ENCODE measurements at regions not wholly inside any gene's neighbourhood (a gene's known extent, or its start where the extent isn't known, plus 50 kb on each side); places are given as distances from the start of the nearest gene placed in this dataset.
A peak's percentile ranks its signal among the peaks of the same experiment; 100 is the strongest.
"Not testable (repeated sequence)": the region's sequence is repeated elsewhere in the genome, so short reads cannot be mapped to it uniquely, and the experiment has no call there.

DNA sequence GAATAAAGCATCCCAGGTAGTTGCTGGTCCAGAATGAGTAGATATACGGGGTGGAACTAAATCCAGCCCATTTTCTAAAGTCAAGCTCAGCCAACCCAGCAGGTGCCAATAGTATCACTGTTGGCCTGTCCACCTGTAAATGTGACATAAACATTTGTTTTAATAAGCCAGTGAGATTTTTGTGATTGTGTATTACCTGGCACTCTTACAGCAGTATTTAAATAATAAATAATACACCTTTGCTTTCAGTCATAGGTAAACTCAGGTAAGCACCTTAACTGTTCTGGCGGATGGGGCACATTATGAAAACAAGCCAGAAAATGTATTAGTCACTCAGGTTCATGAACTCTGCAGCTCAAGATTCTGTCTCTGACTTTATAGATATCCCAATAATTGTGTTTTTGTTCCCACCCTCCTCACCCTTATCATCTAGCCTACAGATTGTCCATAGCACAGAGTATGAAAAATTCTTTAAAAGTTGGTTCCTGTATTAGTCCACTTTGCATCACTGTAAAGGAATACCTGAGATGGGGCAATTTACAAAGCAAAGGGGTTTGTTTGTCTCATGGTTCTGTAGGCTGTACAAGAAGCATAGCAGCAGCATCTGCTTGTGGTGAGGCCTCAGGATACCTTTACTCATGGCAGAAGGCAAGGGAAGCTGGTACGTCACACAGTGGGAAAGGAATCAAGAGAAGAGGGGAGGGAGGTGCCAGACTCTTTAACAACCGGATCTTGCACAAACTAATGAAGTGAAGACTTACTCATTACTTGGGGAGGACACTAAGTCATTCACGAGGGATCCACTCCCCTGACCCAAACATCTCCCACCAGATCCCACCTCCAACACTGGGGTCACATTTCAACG is 73.0 kb upstream of the CYRIA start:
- TF ChIP-seq, protein P1, sequence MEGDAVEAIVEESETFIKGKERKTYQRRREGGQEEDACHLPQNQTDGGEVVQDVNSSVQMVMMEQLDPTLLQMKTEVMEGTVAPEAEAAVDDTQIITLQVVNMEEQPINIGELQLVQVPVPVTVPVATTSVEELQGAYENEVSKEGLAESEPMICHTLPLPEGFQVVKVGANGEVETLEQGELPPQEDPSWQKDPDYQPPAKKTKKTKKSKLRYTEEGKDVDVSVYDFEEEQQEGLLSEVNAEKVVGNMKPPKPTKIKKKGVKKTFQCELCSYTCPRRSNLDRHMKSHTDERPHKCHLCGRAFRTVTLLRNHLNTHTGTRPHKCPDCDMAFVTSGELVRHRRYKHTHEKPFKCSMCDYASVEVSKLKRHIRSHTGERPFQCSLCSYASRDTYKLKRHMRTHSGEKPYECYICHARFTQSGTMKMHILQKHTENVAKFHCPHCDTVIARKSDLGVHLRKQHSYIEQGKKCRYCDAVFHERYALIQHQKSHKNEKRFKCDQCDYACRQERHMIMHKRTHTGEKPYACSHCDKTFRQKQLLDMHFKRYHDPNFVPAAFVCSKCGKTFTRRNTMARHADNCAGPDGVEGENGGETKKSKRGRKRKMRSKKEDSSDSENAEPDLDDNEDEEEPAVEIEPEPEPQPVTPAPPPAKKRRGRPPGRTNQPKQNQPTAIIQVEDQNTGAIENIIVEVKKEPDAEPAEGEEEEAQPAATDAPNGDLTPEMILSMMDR (IDR thresholded peaks at IDR 0.05; ENCODE audit: insufficient read depth, low read length, severe bottlenecking) = no peak
- H3K27me3 ChIP-seq (ENCODE audit: control insufficient read depth, insufficient read depth, low read length) = peaks cover 2% of the 10 kb centered on the region
- peak; percentile 32 for FAIRE-seq

DNA sequence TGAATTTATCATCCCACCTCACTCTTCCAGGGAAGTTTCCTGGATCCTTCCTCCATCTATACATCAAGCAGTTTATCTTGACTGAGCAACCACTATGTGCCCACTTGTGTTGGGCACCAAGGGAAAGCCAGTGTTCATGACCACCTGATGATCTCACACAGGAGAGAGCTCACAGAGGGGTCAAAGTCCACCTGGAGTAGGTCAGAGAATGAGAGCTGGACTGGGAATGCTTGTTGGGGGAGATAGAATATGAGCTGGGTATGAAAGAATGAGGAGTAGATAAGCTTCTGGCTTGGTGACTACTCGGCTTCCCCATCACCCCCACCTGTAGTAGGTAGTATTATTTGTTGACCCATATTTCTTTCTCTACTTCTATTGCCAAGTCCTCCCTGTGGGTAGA is 72.2 kb upstream of the CYRIA start:
- TF ChIP-seq, protein P1 (IDR thresholded peaks at IDR 0.05; ENCODE audit: insufficient read depth, low read length, severe bottlenecking) = no peak
- FAIRE-seq = peak; percentile 60
- H3K36me3 ChIP-seq (ENCODE audit: control insufficient read depth, insufficient read depth, low read length) = no peaks in the 10 kb centered on the region
- H3K4me3 ChIP-seq (ENCODE audit: low read depth, low read length) = no peak overlapping the region
- no peak for DNase-seq (ENCODE audit: low read depth)
- peaks cover 2% of the 10 kb centered on the region for H3K27me3 ChIP-seq (ENCODE audit: control insufficient read depth, insufficient read depth, low read length)

More for the DNA sequence above, 73.0 kb upstream of the CYRIA start:
- Histone ChIP-seq H3K36me3 (ENCODE audit: control insufficient read depth, insufficient read depth, low read length) (no peaks in the 10 kb centered on the region), H3K4me3 (ENCODE audit: low read depth, low read length) (no peak overlapping the region)
- DNase-seq (ENCODE audit: low read depth) = peak; percentile 74

DNA sequence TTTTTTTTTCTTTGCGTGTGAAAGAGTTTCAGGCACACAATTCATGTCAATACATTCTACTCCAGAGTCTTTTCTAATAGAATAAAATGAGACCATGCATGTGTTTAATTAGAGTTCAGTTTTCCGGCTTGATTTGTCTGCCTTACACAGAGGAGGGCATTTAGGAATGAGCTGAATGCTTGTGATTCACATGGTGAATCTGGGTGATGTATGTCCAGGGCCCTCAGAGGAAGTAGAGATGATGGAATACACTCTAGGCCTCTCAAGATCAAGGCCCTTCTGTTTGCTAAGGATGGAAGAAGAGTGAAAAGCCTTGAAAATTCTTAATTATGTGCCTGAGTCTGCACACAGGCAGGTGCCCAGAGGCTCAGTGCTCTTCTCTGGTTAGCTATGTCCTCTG is 71.0 kb upstream of the CYRIA start:
- no peaks in the 10 kb centered on the region for H3K36me3 ChIP-seq (ENCODE audit: control insufficient read depth, insufficient read depth, low read length)
- no peak for FAIRE-seq
- H3K27me3 ChIP-seq (ENCODE audit: control insufficient read depth, insufficient read depth, low read length) = peaks cover 2% of the 10 kb centered on the region
- H3K4me3 ChIP-seq (ENCODE audit: low read depth, low read length) = no peak overlapping the region
- DNase-seq (ENCODE audit: low read depth) = no peak
- TF ChIP-seq, protein P1 (IDR thresholded peaks at IDR 0.05; ENCODE audit: insufficient read depth, low read length, severe bottlenecking) = no peak

DNA sequence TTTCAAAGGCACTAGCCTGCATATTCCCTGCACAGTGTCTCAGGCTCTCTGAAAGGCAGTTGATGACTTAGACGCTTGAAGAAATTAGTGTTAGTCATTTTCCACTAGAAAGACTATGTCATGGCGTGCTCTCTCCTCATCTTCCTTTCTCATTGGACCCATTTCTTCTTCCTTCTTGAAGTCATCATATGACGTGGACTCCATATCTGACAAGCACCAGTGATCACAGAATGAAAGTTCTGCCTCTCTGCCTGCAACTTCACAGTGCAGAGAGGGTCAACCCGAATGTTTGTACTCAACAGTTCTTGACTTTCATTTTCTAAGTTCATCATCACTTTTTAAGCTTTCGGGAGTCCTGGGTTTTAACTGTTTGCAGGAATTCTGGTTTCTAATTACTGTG is 63.7 kb upstream of the CYRIA start:
- no peak for FAIRE-seq
- no peak overlapping the region for H3K4me3 ChIP-seq (ENCODE audit: low read depth, low read length)

DNA sequence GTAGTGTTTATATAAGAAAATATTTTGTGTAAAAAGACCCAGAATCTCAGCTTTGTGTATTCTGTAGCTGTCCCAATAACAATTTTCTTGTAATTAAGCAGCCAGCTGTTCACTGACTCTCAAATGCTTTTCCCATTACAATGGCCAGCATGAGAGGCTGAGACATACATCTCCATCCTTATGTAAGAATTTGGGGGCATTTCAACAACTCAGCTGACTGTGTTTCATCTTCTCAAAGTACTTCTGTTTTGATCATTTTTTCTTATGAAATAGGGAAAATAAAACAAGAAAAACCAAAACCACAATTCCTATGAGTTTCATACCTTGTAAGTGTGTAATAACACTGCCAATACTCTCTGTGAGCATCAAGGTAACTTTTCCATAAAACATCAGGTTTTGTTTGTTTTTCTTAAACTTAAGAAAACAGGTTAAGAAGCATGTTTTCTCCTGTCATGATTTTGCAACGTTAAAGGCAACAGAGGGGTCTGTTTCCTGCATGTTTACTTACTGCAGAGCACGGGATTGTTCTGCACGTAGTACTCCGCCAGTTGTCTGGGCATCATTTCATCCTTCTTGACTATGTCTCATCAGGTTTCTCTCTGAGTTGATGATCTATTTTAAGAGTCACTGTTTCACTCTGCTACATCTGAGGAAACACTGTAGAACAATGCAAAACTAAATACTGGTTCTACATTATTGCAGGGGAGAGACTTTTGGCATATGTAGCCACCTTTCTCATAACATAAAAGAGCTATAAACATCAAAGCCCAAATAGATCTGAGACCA is 62.9 kb upstream of the CYRIA start:
- Histone ChIP-seq H3K36me3 (ENCODE audit: control insufficient read depth, insufficient read depth, low read length) (no peaks in the 10 kb centered on the region), H3K4me3 (ENCODE audit: low read depth, low read length) (no peak overlapping the region), H3K27me3 (ENCODE audit: control insufficient read depth, insufficient read depth, low read length) (no peaks in the 10 kb centered on the region)
- no peak for FAIRE-seq
- TF ChIP-seq, protein P1 (IDR thresholded peaks at IDR 0.05; ENCODE audit: insufficient read depth, low read length, severe bottlenecking) = no peak
- DNase-seq (ENCODE audit: low read depth) = no peak

More for the DNA sequence above, 63.7 kb upstream of the CYRIA start:
- no peaks in the 10 kb centered on the region for H3K27me3 ChIP-seq (ENCODE audit: control insufficient read depth, insufficient read depth, low read length)
- no peaks in the 10 kb centered on the region for H3K36me3 ChIP-seq (ENCODE audit: control insufficient read depth, insufficient read depth, low read length)
- TF ChIP-seq, protein P1 (IDR thresholded peaks at IDR 0.05; ENCODE audit: insufficient read depth, low read length, severe bottlenecking) = no peak
- no peak for DNase-seq (ENCODE audit: low read depth)

DNA sequence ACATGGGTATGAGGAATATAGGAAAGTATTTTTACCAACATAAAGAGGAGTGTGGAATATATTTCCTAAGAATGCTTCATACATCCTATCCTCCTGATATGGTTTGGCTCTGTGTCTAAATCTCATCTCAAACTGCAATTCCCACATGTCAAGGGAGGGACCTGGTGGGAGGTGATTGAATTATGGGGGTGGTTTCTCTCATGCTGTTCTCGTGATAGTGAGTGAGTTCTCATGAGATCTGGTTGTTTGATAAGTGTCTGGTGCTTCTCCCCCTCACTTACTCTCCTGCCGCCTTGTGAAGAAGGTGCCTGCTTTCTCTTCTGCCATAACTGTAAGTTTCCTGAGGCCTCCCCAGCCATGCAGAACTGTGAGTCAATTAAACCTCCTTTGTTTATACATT is 62.2 kb upstream of the CYRIA start:
- not testable (repeated sequence) for H3K36me3 ChIP-seq (ENCODE audit: control insufficient read depth, insufficient read depth, low read length); H3K27me3 ChIP-seq (ENCODE audit: control insufficient read depth, insufficient read depth, low read length); H3K4me3 ChIP-seq (ENCODE audit: low read depth, low read length); FAIRE-seq; DNase-seq (ENCODE audit: low read depth)

Data from bronchial epithelial cell (primary cell).